ENCODE measurements at regions not wholly inside any gene's neighbourhood (a gene's known extent, or its start where the extent isn't known, plus 50 kb on each side); places are given as distances from the start of the nearest gene placed in this dataset.

- TF ChIP-seq TAF7 (optimal IDR thresholded peaks at IDR 0.05; ENCODE audit: borderline replicate concordance, low read depth, low read length): no peak
- TF ChIP-seq SIX5 (IDR thresholded peaks at IDR 0.05; ENCODE audit: low read depth, low read length): no peak
- no peak for TF ChIP-seq BRCA1 (IDR thresholded peaks at IDR 0.05; ENCODE audit: low read depth, low read length)
Observed at GRCh38 chr2:64225491-64225890, 81.3 kb upstream of the PELI1 start (continued).

All from H1 (cell line).